A549 (cell line): ENCODE measurements at regions not wholly inside any gene's neighbourhood (a gene's known extent, or its start where the extent isn't known, plus 50 kb on each side); places are given as distances from the start of the nearest gene placed in this dataset.

ENCODE experiments used
- ATAC-seq, 2 experiments: fragments of 200-7000 bp in 1 of 2; fragments of >200 bp in 1 of 2; cut with Nextera tagmentation in 1 of 2; cut with Tn5 transposase in 1 of 2; 3 replicates each; pipeline versions ENCODE4 v1.8.0 to v1.9.1; 2018 to 2020; ENCODE audit warnings: mild to moderate bottlenecking in 1 of 2, moderate library complexity in 1 of 2
- CTCF ChIA-PET: fragments of 300-600 bp; sonication (Branson Sonifier 250); formaldehyde crosslinking; extraction: SDS; loops from one replicate; lab custom pipeline; 2021; ENCODE audit warnings: antibody characterized with exemption, inconsistent platforms; lab: Yijun Ruan, JAX
- POLR2A ChIA-PET: fragments of 350-600 bp; formaldehyde crosslinking; extraction: SDS; loops from one replicate; lab custom pipeline; 2021; ENCODE audit warnings: antibody characterized with exemption, inconsistent platforms; lab: Yijun Ruan, JAX
- DNase-seq, 2 experiments: peaks; one replicate each; pipeline versions ENCODE4 v3.0.0 to v3.0.0-alpha.2; 2011 to 2016; ENCODE audit warnings: low read depth in 1 of 2, low spot score in 1 of 2
- FAIRE-seq: peaks from 2 replicates; lab custom pipeline; 2011; peaks lifted over from hg19 to GRCh38; lab: Jason Lieb, UNC
- H3K27ac ChIP-seq, 2 experiments: fragments of >200 bp; sonication (Bioruptor Twin); formaldehyde crosslinking; 3 replicates each; pipeline ENCODE4 v1.5.1; 2016 to 2017
- H3K4me1 ChIP-seq: fragments of >200 bp; sonication (Bioruptor Twin); formaldehyde crosslinking; 3 replicates; pipeline ENCODE4 v1.6.1; 2016
- H3K4me2 ChIP-seq: fragments of >200 bp; sonication (Bioruptor Twin); formaldehyde crosslinking; 3 replicates; pipeline ENCODE4 v1.6.1; 2016
- H3K4me3 ChIP-seq: fragments of >200 bp; sonication (Bioruptor Twin); formaldehyde crosslinking; 3 replicates; pipeline ENCODE4 v1.5.1; 2016
- H3K9me3 ChIP-seq: fragments of >200 bp; sonication (Bioruptor Twin); formaldehyde crosslinking; 3 replicates; pipeline ENCODE4 v1.6.1; 2016
- BCL3 ChIP-seq: fragments of >200 bp; sonication (Bioruptor Twin); formaldehyde crosslinking; IDR thresholded peaks from 3 replicates; pipeline ENCODE4 v1.6.1; 2016
- CBX2 ChIP-seq: fragments of 200-600 bp; sonication (generic); IDR thresholded peaks from 2 replicates; pipeline ENCODE4 v1.6.1; 2016; ENCODE audit warnings: low read depth, mild to moderate bottlenecking, borderline replicate concordance
- CTCF ChIP-seq: fragments of >200 bp; sonication (Bioruptor Twin); formaldehyde crosslinking; IDR thresholded peaks from 3 replicates; pipeline ENCODE4 v1.5.1; 2016
- E2F6 ChIP-seq: IDR thresholded peaks from 2 replicates; pipeline ENCODE4 v1.6.1; 2012; ENCODE audit warnings: low read depth, borderline replicate concordance
- EHF ChIP-seq: fragments of 250-450 bp; sonication (Bioruptor Pico); IDR thresholded peaks from 2 replicates; pipeline ENCODE4 v1.5.0; 2020; ENCODE audit warnings: mild to moderate bottlenecking
- FOSL2 ChIP-seq, 2 experiments: fragments of 450-650 bp in 1 of 2; fragments of >200 bp in 1 of 2; sonication (Bioruptor Twin) in 1 of 2; formaldehyde crosslinking; IDR thresholded peaks; 2 replicates each; pipeline versions ENCODE4 v1.5.0 to v1.6.1; 2016 to 2020; ENCODE audit warnings: mild to moderate bottlenecking in 1 of 2, moderate library complexity in 1 of 2
- HDAC2 ChIP-seq: fragments of 200-600 bp; sonication (generic); IDR thresholded peaks from 2 replicates; pipeline ENCODE4 v1.6.1; 2016
- HEYL ChIP-seq: fragments of 250-450 bp; sonication (Bioruptor Pico); IDR thresholded peaks from 2 replicates; pipeline ENCODE4 v1.8.0; 2021; ENCODE audit warnings: mild to moderate bottlenecking, moderate library complexity
- MAFK ChIP-seq: fragments of 450-650 bp; IDR thresholded peaks from 2 replicates; pipeline ENCODE4 v1.6.1; 2014; ENCODE audit not compliant: partially characterized antibody
- MAX ChIP-seq: IDR thresholded peaks from 2 replicates; pipeline ENCODE4 v1.6.1; 2012
- NFE2L2 ChIP-seq: fragments of 150-350 bp; conservative IDR thresholded peaks from 2 replicates; pipeline ENCODE4 v1.6.1; 2014; ENCODE audit warnings: low read length
- NR3C1 ChIP-seq: fragments of >200 bp; sonication (Bioruptor Twin); formaldehyde crosslinking; IDR thresholded peaks from 3 replicates; pipeline ENCODE4 v1.6.1; 2017
- PHF8 ChIP-seq: fragments of 200-600 bp; sonication (generic); IDR thresholded peaks from 2 replicates; pipeline ENCODE4 v1.6.1; 2016; ENCODE audit warnings: low read depth, mild to moderate bottlenecking, antibody characterized with exemption, moderate library complexity, borderline replicate concordance
- POLR2A ChIP-seq: IDR thresholded peaks from 2 replicates; pipeline ENCODE4 v1.6.1; 2012; ENCODE audit warnings: mild to moderate bottlenecking, low read length
- RAD21 ChIP-seq, 2 experiments: fragments of >200 bp in 1 of 2; sonication (Bioruptor Twin) in 1 of 2; formaldehyde crosslinking in 1 of 2; IDR thresholded peaks in 1 of 2; conservative IDR thresholded peaks in 1 of 2; 2 replicates in 1 of 2; 3 replicates in 1 of 2; pipeline ENCODE4 v1.6.1; 2012 to 2018; ENCODE audit warnings: inconsistent platforms in 1 of 2
- RARB ChIP-seq: fragments of 250-450 bp; sonication (Bioruptor Pico); IDR thresholded peaks from 2 replicates; pipeline ENCODE4 v1.8.0; 2021; ENCODE audit warnings: mild to moderate bottlenecking, moderate library complexity
- RFX5 ChIP-seq: fragments of 450-650 bp; IDR thresholded peaks from 2 replicates; pipeline ENCODE4 v1.7.1; 2014; ENCODE audit warnings: antibody characterized with exemption, mild to moderate bottlenecking, moderate library complexity
- ZNF302 ChIP-seq: fragments of 250-450 bp; sonication (Bioruptor Pico); IDR thresholded peaks from 2 replicates; pipeline ENCODE4 v1.9.0; 2021; ENCODE audit warnings: inconsistent platforms, mild to moderate bottlenecking, moderate library complexity
- ZSCAN20 ChIP-seq: fragments of 250-450 bp; sonication (Bioruptor Pico); IDR thresholded peaks from 2 replicates; pipeline ENCODE4 v1.8.0; 2022; ENCODE audit warnings: mild to moderate bottlenecking, moderate library complexity
- WGBS: methylation state at CpG from one replicate; pipeline ENCODE4 v1.1.6; 2017; ENCODE audit errors: missing lambda C conversion rate; 5-methylcytosine and 5-hydroxymethylcytosine counted together

- no peak for DNase-seq
- Histone ChIP-seq H3K4me2 (no peak overlapping the region), H3K27ac (no peak overlapping the region), H3K4me3 (no peak overlapping the region), H3K4me1 (peaks cover 11% of the 10 kb centered on the region; the same call in 1 of the 3 replicates), H3K9me3 (no peaks in the 10 kb centered on the region)
- ChIA-PET POLR2A (no interaction called here), CTCF (no interaction called here)
- FAIRE-seq, result no peak
- no peak for TF ChIP-seq PHF8
- TF ChIP-seq ZNF302 (CRISPR knock-in tag), result no peak
- no peak for TF ChIP-seq RARB (CRISPR knock-in tag)
- TF ChIP-seq MAX, result no peak
- no peak for TF ChIP-seq POLR2A
- no peak for TF ChIP-seq E2F6
- no peak for TF ChIP-seq HDAC2
- no peak for TF ChIP-seq MAFK
- TF ChIP-seq NFE2L2, result no peak
- TF ChIP-seq ZSCAN20 (CRISPR knock-in tag), result no peak
- 71% methylated on average over 1 of the region's 1 CpG for WGBS
- ATAC-seq, result no peak
Measured at GRCh38 chr13:75936791-75937190, 300.7 kb downstream of the LMO7 start.

- ATAC-seq, result no peak
- no peak overlapping the region for H3K4me3 ChIP-seq
- H3K27ac ChIP-seq, result no peak overlapping the region
- H3K4me1 ChIP-seq, result peaks cover 11% of the 10 kb centered on the region; the same call in 1 of the 3 replicates
- no peak overlapping the region for H3K4me2 ChIP-seq
- ChIA-PET POLR2A (no interaction called here), CTCF (no interaction called here)
- WGBS, result 95% methylated on average over 2 of the region's 2 CpGs
- DNase-seq, result no peak
- TF ChIP-seq ZSCAN20 (CRISPR knock-in tag) (no peak), FOSL2 (IDR thresholded peaks at IDR 0.05) (no peak), FOSL2 (CRISPR knock-in tag; IDR thresholded peaks at IDR 0.05) (no peak), CTCF (no peak)
- no peaks in the 10 kb centered on the region for H3K9me3 ChIP-seq
- no peak for FAIRE-seq
Measured at GRCh38 chr13:75935805-75936204, 299.7 kb downstream of the LMO7 start.

- H3K27ac ChIP-seq, result no peak overlapping the region
- no peak overlapping the region for H3K4me3 ChIP-seq
- ATAC-seq (no peak), FAIRE-seq (no peak), DNase-seq (peak in 1 of 2 experiments; percentile 3)
- CTCF ChIA-PET, result interaction anchor here (1.0 kb wide), 1 partner anchor 58 kb away, joined by 3 read pairs; no protein-coding TSS in a partner anchor
- POLR2A ChIA-PET, result no interaction called here
- TF ChIP-seq E2F6 (no peak), NR3C1 (no peak), BCL3 (no peak), EHF (CRISPR knock-in tag) (no peak), HEYL (no peak), CBX2 (no peak), RFX5 (no peak), RAD21 (conservative IDR thresholded peaks at IDR 0.05 in 1 of 2, IDR thresholded peaks at IDR 0.05 in 1 of 2) (no peak)
- 6% methylated on average over 1 of the region's 1 CpG for WGBS
- H3K9me3 ChIP-seq, result no peaks in the 10 kb centered on the region
- H3K4me1 ChIP-seq, result peaks cover 11% of the 10 kb centered on the region; the same call in 1 of the 3 replicates
- H3K4me2 ChIP-seq, result 0 out of 3 replicates have a peak overlapping the region, but pooled peaks have one; percentile 4
Measured at GRCh38 chr13:75934889-75935288, 298.8 kb downstream of the LMO7 start.
